K562 (cell line): ENCODE measurements at regions not wholly inside any gene's neighbourhood (a gene's known extent, or its start where the extent isn't known, plus 50 kb on each side); places are given as distances from the start of the nearest gene placed in this dataset.

Experiments
- ATAC-seq: fragments of 200-7000 bp; cut with Tn5 transposase; 3 replicates; pipeline ENCODE4 v1.9.1; 2020; ENCODE audit warnings: moderate library complexity
- BruUV-seq: library from RNA; stranded (reverse); fragments of 400-500 nt; replicated peaks from 2 replicates; lab custom pipeline; 2021; lab: Mats Ljungman, UMichigan
- CTCF ChIA-PET: fragments of 300-600 bp; formaldehyde crosslinking; extraction: SDS; loops from one replicate; lab custom pipeline; 2021; ENCODE audit warnings: low intra/inter-chr PET ratio; lab: Yijun Ruan, JAX
- POLR2A ChIA-PET: fragments of 300-600, 350-650 bp; sonication (Branson Sonifier 250); formaldehyde crosslinking; extraction: SDS; loops from one replicate; lab custom pipeline; 2021; ENCODE audit warnings: antibody characterized with exemption, inconsistent platforms; lab: Yijun Ruan, JAX
- DNase-seq, 4 experiments: peaks; one replicate each; pipeline versions ENCODE4 v3.0.0 to v3.0.0-alpha.2; 2011 to 2018; ENCODE audit warnings: low spot score in 3 of 4, mixed read lengths in 3 of 4; ENCODE audit errors: extremely low read depth in 1 of 4
- FAIRE-seq: peaks from 2 replicates; lab custom pipeline; 2011; peaks lifted over from hg19 to GRCh38; lab: Jason Lieb, UNC
- H2AFZ ChIP-seq: 2 replicates; pipeline ENCODE4 v1.6.0; 2011; ENCODE audit warnings: low read depth, low read length, control low read depth, inconsistent platforms
- H3K27ac ChIP-seq: fragments of 200-600 bp; 3 replicates; pipeline ENCODE4 v1.8.0; 2011; ENCODE audit warnings: low read depth, mild to moderate bottlenecking, control low read depth, inconsistent platforms, low read length, moderate library complexity, mixed read lengths; ENCODE audit errors: extremely low read depth
- H3K27me3 ChIP-seq, 2 experiments: fragments of 300-600 bp in 1 of 2; 2 replicates in 1 of 2; 3 replicates in 1 of 2; pipeline versions ENCODE4 v1.6.0 to v1.8.0; 2011; ENCODE audit warnings: inconsistent platforms in 2 of 2, low read length in 2 of 2, mild to moderate bottlenecking in 1 of 2, mixed read lengths in 1 of 2, moderate library complexity in 1 of 2; ENCODE audit not compliant: control insufficient read depth in 2 of 2, insufficient read depth in 2 of 2
- H3K36me3 ChIP-seq: fragments of 300-600 bp; 3 replicates; pipeline ENCODE4 v1.8.0; 2011; ENCODE audit warnings: mild to moderate bottlenecking, low read length, inconsistent platforms; ENCODE audit not compliant: control insufficient read depth, insufficient read depth
- H3K4me1 ChIP-seq, 2 experiments: fragments of 200-600 bp in 1 of 2; replicated peaks in 1 of 2; 2 replicates in 1 of 2; 3 replicates in 1 of 2; pipeline versions ENCODE4 v1.5.1 to v1.8.0; 2011; ENCODE audit warnings: inconsistent platforms in 2 of 2, low read length in 2 of 2, mild to moderate bottlenecking in 1 of 2, mixed read lengths in 1 of 2, moderate library complexity in 1 of 2; ENCODE audit not compliant: control insufficient read depth in 2 of 2, insufficient read depth in 2 of 2
- H3K4me2 ChIP-seq: 2 replicates; pipeline ENCODE4 v1.6.1; 2011; ENCODE audit warnings: low read length, control low read depth, inconsistent platforms, mixed read lengths; ENCODE audit not compliant: insufficient read depth
- H3K4me3 ChIP-seq: fragments of 200-600 bp; sonication (generic), shearing (Covaris generic); 2 replicates; pipeline ENCODE4 v1.5.1; 2016; ENCODE audit warnings: control low read depth, inconsistent platforms
- H3K79me2 ChIP-seq: fragments of 200-600 bp; 3 replicates; pipeline ENCODE4 v1.8.0; 2011; ENCODE audit warnings: low read length, inconsistent platforms; ENCODE audit not compliant: control insufficient read depth, insufficient read depth
- H3K9ac ChIP-seq, 2 experiments: 2 replicates each; pipeline versions ENCODE4 v1.6.0 to v1.6.1; 2011; ENCODE audit warnings: low read depth in 2 of 2, low read length in 2 of 2, control low read depth in 1 of 2, inconsistent platforms in 1 of 2, mild to moderate bottlenecking in 1 of 2, mixed read lengths in 1 of 2; ENCODE audit not compliant: insufficient read depth in 1 of 2
- H3K9me1 ChIP-seq: one replicate; pipeline ENCODE4 v1.6.0; 2011; ENCODE audit warnings: inconsistent platforms, mild to moderate bottlenecking, low read length, moderate library complexity; ENCODE audit not compliant: control insufficient read depth, insufficient read depth
- H3K9me3 ChIP-seq: replicated peaks from 2 replicates; pipeline ENCODE4 v1.5.1; 2011; ENCODE audit warnings: low read depth, low read length, inconsistent platforms; ENCODE audit not compliant: control insufficient read depth, insufficient read depth
- H4K20me1 ChIP-seq: replicated peaks from 2 replicates; pipeline ENCODE4 v1.6.1; 2011; ENCODE audit warnings: low read length, inconsistent platforms, mixed read lengths; ENCODE audit not compliant: control insufficient read depth, insufficient read depth
- BRCA1 ChIP-seq, 2 experiments: fragments of 450-650 bp in 1 of 2; sonication (generic) in 1 of 2; formaldehyde crosslinking in 1 of 2; IDR thresholded peaks; 2 replicates each; pipeline versions ENCODE4 v1.5.0 to v1.6.1; 2017 to 2020; ENCODE audit warnings: mild to moderate bottlenecking in 1 of 2, missing genetic modification reagents in 1 of 2
- GATA2 ChIP-seq: sonication (generic); formaldehyde crosslinking; IDR thresholded peaks from 2 replicates; pipeline ENCODE4 v1.4.0; 2020; ENCODE audit warnings: mild to moderate bottlenecking, missing genetic modification reagents
- HDAC2 ChIP-seq: fragments of 450-650 bp; IDR thresholded peaks from 2 replicates; pipeline ENCODE4 v1.6.1; 2016; ENCODE audit warnings: mild to moderate bottlenecking
- NFYB ChIP-seq: IDR thresholded peaks from 2 replicates; pipeline ENCODE4 v1.6.1; 2011; ENCODE audit warnings: mild to moderate bottlenecking, moderate library complexity; ENCODE audit not compliant: insufficient read length; ENCODE audit errors: extremely low read depth
- RAD21 ChIP-seq, 2 experiments: fragments of 250-450 bp in 1 of 2; fragments of 450-650 bp in 1 of 2; sonication (Bioruptor Pico) in 1 of 2; formaldehyde crosslinking in 1 of 2; IDR thresholded peaks in 1 of 2; conservative IDR thresholded peaks in 1 of 2; 2 replicates each; pipeline versions ENCODE4 v1.4.0 to v1.8.0; 2020 to 2022; ENCODE audit warnings: mild to moderate bottlenecking in 2 of 2, moderate library complexity in 1 of 2
- SMC3 ChIP-seq: conservative IDR thresholded peaks from 2 replicates; pipeline ENCODE4 v1.6.1; 2011; ENCODE audit warnings: low read depth, low read length, improper control_type of control experiment; ENCODE audit not compliant: insufficient read depth
- TAF9B ChIP-seq: fragments of 450-650 bp; IDR thresholded peaks from 2 replicates; pipeline ENCODE4 v1.6.1; 2018; ENCODE audit warnings: mild to moderate bottlenecking; ENCODE audit not compliant: partially characterized antibody
- TEAD2 ChIP-seq: fragments of 450-650 bp; IDR thresholded peaks from 2 replicates; pipeline ENCODE4 v1.6.1; 2016; ENCODE audit warnings: missing genetic modification characterization, control low read depth, missing compliant biosample characterization
- ZNF347 ChIP-seq: fragments of 450-650 bp; formaldehyde crosslinking; IDR thresholded peaks from 2 replicates; pipeline ENCODE4 v1.4.0; 2020; ENCODE audit warnings: low read depth, mild to moderate bottlenecking, moderate library complexity
- WGBS: fragments of 100-300 bp; shearing (Covaris generic); methylation state at CpG from one replicate; pipeline ENCODE4 v1.1.6; 2016; ENCODE audit warnings: low coverage, mixed read lengths; ENCODE audit not compliant: insufficient coverage; ENCODE audit errors: missing lambda C conversion rate; 5-methylcytosine and 5-hydroxymethylcytosine counted together
- in situ Hi-C: fragments of 300-500 bp; cut with MboI; formaldehyde crosslinking; loops from 4 replicates; pipeline ENCODE4 v1.15.0; 2018; ENCODE audit warnings: inconsistent platforms, mixed read lengths
- intact Hi-C: fragments of 100-400 bp; cut with micrococcal nuclease; formaldehyde crosslinking; loops from 2 replicates; pipeline ENCODE4 v1.14.2; 2022
- TF ChIP-seq, protein P1 (sequence below), 3 experiments: IDR thresholded peaks in 2 of 3; conservative IDR thresholded peaks in 1 of 3; 2 replicates each; pipeline ENCODE4 v1.5.1; 2011 to 2012; ENCODE audit warnings: low read length in 3 of 3, mild to moderate bottlenecking in 3 of 3, control low read depth in 2 of 3, improper control_type of control experiment in 1 of 3, inconsistent platforms in 1 of 3, low read depth in 1 of 3, mixed read lengths in 1 of 3, moderate library complexity in 1 of 3; ENCODE audit not compliant: insufficient read depth in 2 of 3

DNA sequence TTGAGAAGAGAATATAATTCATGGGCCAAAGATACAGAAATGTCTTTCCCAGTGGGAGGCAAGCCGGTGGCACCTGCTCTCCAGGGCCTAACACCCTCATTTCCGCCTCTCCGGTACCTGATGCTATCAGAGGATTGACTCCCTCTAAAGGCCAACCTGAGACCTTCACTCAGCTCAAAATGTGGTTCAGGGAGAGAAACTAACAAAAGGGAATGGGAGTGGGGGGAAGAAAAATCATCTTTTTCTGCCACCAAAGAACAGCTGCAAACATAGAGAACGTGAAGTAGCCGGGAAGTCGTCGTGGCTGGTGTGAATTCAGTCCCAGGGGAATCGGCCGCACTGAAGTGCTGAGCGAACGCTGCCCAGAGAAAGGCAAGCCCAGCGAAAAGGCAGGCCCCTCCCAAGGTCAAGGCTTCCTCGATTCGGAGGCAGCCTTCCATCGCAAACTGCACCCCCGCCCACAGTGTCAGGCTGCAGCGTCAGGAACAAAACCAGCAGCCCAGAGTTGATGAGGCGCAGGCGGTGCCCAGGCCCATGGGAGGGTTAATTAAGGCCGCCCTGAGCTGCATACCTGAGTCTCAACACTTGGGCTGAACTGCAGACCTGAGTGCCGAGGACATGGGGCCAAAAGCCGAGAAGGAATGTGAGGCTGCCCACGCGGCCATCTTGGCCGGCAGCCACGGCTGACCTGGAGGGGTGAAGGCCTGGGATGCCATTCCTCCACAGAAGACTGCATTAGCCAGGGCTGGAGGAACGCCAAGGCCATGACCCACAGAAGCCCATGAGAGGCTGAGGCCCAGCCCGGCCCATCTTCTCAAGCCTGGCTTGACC lies 160.2 kb downstream of the PSMG1 start:
- in situ Hi-C loops = no loop called here
- 10% methylated on average over 28 of the region's 28 CpGs for WGBS
- intact Hi-C loops = no loop called here
- ChIA-PET CTCF (interaction anchor here (0.6 kb wide), 2 partner anchors 218 to 409 kb away, joined by 3 read pairs; no protein-coding TSS in a partner anchor), POLR2A (interaction anchor here (0.5 to 1.6 kb wide), 6 partner anchors 13 to 271 kb away, joined by 3 to 5 read pairs (median 3); no protein-coding TSS in a partner anchor)
- Histone ChIP-seq H4K20me1 (no peaks in the 10 kb centered on the region), H2AFZ (no peak overlapping the region), H3K9ac (no peak overlapping the region; a peak in 1 of 4 replicates), H3K4me1 (peaks cover 0 to 6% of the 10 kb centered on the region in 2 experiments; a peak in 2 of 5 replicates), H3K9me1 (no peaks in the 10 kb centered on the region), H3K9me3 (no peaks in the 10 kb centered on the region), H3K27me3 (peaks cover 29 to 62% of the 10 kb centered on the region in 2 experiments), H3K4me2 (no peak overlapping the region), H3K79me2 (no peaks in the 10 kb centered on the region), H3K36me3 (no peaks in the 10 kb centered on the region), H3K4me3 (no peak overlapping the region), H3K27ac (no peak overlapping the region)
- ATAC-seq (peak; percentile 87), DNase-seq (peak in 2 of 4 experiments; percentile 26 to 49), FAIRE-seq (peak; percentile 77)
- BruUV-seq = no TSS peak
- TF ChIP-seq HDAC2 = no peak
- TF ChIP-seq NFYB = no peak
- TF ChIP-seq TEAD2 (tag) = no peak
- TF ChIP-seq GATA2 = peak; percentile 32; the same call in 1 of the 2 replicates
- TF ChIP-seq, protein P1, sequence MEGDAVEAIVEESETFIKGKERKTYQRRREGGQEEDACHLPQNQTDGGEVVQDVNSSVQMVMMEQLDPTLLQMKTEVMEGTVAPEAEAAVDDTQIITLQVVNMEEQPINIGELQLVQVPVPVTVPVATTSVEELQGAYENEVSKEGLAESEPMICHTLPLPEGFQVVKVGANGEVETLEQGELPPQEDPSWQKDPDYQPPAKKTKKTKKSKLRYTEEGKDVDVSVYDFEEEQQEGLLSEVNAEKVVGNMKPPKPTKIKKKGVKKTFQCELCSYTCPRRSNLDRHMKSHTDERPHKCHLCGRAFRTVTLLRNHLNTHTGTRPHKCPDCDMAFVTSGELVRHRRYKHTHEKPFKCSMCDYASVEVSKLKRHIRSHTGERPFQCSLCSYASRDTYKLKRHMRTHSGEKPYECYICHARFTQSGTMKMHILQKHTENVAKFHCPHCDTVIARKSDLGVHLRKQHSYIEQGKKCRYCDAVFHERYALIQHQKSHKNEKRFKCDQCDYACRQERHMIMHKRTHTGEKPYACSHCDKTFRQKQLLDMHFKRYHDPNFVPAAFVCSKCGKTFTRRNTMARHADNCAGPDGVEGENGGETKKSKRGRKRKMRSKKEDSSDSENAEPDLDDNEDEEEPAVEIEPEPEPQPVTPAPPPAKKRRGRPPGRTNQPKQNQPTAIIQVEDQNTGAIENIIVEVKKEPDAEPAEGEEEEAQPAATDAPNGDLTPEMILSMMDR (IDR thresholded peaks at IDR 0.05 in 2 of 3, conservative IDR thresholded peaks at IDR 0.05 in 1 of 3; ENCODE audit: insufficient read depth in 2 of 3, low read depth in 1 of 3, low read length in 3 of 3) = peak in 2 of 3 experiments; percentile 50 to 53; a peak in 5 of 6 replicates
- TF ChIP-seq RAD21 (CRISPR knock-in tag; conservative IDR thresholded peaks at IDR 0.05 in 1 of 2, IDR thresholded peaks at IDR 0.05 in 1 of 2) = peak in 1 of 2 experiments; percentile 63; a peak in 3 of 4 replicates
- TF ChIP-seq ZNF347 (CRISPR knock-in tag) = no peak
- TF ChIP-seq TAF9B = no peak
- TF ChIP-seq BRCA1 (IDR thresholded peaks at IDR 0.05) = no peak
- no peak for TF ChIP-seq BRCA1 (CRISPR knock-in tag; IDR thresholded peaks at IDR 0.05)
- TF ChIP-seq SMC3 = 0 out of 2 replicates have a peak, but pooled peaks have one; percentile 9
